H1 (cell line): ENCODE measurements at regions not wholly inside any gene's neighbourhood (a gene's known extent, or its start where the extent isn't known, plus 50 kb on each side); places are given as distances from the start of the nearest gene placed in this dataset.

Experiments
- CHD1 ChIP-seq: IDR thresholded peaks from 2 replicates; pipeline ENCODE4 v1.6.1; 2012; ENCODE audit warnings: low read depth, low read length, improper control_type of control experiment
- NANOG ChIP-seq: IDR thresholded peaks from 2 replicates; pipeline ENCODE4 v1.6.1; 2011; ENCODE audit warnings: low read length, low read depth, mild to moderate bottlenecking, inconsistent platforms; ENCODE audit not compliant: insufficient read depth, poor library complexity, severe bottlenecking

GRCh38 chr4:134634301-134634700, 432.7 kb upstream of the PABPC4L start (continued):
- no peak for TF ChIP-seq NANOG
- TF ChIP-seq CHD1: no peak
